Tibial nerve (tissue), 4 donors: ENCODE measurements at regions not wholly inside any gene's neighbourhood (a gene's known extent, or its start where the extent isn't known, plus 50 kb on each side); places are given as distances from the start of the nearest gene placed in this dataset.

Experiments
- EP300 ChIP-seq, 2 donors: sonication (generic); formaldehyde crosslinking; IDR thresholded peaks; one replicate each; pipeline ENCODE4 v1.6.1; 2017; ENCODE audit warnings: antibody characterized with exemption in 2 of 2, mild to moderate bottlenecking in 1 of 2
- POLR2A ChIP-seq, 2 donors: fragments of 450-650 bp; IDR thresholded peaks; one replicate each; pipeline ENCODE4 v1.6.1; 2017; ENCODE audit warnings: antibody characterized with exemption in 2 of 2, mild to moderate bottlenecking in 2 of 2, moderate library complexity in 2 of 2
- TF ChIP-seq, protein P1 (sequence below), 5 experiments: fragments of 200-600 bp in 3 of 5; fragments of 450-650 bp in 2 of 5; sonication (generic) in 3 of 5; IDR thresholded peaks; one replicate each; pipeline ENCODE4 v1.5.1; 2016 to 2019; ENCODE audit warnings: antibody characterized with exemption in 5 of 5, mild to moderate bottlenecking in 3 of 5, moderate library complexity in 2 of 5

DNA sequence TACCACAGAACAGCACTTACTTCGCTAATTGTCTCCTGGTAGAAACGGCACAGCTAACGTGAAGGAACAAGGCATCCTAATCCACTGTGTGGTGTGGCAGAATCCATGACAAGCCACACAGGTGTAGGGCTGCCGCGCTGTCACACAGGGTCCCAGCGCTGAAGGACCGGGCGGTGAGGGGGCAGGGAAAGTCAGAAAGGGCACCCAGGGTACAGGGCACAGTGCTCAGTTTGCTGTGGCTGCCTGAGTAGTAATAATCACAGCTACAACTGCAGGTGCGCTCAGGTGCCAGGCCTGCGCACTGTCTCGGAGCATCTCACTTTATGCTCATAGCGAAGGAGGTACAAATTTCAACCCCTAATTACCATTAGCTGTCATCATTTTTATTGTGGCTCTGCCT lies 55.2 kb upstream of the CAB39 start:
- TF ChIP-seq, protein P1, sequence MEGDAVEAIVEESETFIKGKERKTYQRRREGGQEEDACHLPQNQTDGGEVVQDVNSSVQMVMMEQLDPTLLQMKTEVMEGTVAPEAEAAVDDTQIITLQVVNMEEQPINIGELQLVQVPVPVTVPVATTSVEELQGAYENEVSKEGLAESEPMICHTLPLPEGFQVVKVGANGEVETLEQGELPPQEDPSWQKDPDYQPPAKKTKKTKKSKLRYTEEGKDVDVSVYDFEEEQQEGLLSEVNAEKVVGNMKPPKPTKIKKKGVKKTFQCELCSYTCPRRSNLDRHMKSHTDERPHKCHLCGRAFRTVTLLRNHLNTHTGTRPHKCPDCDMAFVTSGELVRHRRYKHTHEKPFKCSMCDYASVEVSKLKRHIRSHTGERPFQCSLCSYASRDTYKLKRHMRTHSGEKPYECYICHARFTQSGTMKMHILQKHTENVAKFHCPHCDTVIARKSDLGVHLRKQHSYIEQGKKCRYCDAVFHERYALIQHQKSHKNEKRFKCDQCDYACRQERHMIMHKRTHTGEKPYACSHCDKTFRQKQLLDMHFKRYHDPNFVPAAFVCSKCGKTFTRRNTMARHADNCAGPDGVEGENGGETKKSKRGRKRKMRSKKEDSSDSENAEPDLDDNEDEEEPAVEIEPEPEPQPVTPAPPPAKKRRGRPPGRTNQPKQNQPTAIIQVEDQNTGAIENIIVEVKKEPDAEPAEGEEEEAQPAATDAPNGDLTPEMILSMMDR (IDR thresholded peaks at IDR 0.05), result no peak
- TF ChIP-seq EP300 (IDR thresholded peaks at IDR 0.05), result no peak
- no peak for TF ChIP-seq POLR2A (IDR thresholded peaks at IDR 0.05)
